ENCODE measurements at regions not wholly inside any gene's neighbourhood (a gene's known extent, or its start where the extent isn't known, plus 50 kb on each side); places are given as distances from the start of the nearest gene placed in this dataset.

DNA sequence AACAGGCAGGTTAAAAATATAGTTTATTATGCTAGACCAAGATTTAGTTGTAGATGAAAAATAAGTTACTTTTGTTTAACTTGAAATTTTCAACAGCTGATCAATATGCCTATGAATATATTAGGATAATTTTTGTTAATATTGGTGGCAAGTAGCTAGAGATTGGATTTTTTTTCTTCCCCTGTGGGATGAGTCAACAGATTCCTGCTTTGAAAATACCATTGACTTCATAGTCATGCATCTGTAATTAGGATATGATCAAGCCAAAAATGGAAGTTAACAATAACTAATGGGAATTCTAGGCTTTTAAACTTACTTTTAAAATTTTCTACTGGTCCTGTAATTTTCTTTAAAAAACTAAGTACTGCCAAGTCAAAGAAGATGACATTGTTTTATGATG lies 211.7 kb downstream of the ZIC1 start:
- no peak overlapping the region for H3K4me3 ChIP-seq (replicated peaks; ENCODE audit: insufficient read depth, low read length)
- TF ChIP-seq, protein P1, sequence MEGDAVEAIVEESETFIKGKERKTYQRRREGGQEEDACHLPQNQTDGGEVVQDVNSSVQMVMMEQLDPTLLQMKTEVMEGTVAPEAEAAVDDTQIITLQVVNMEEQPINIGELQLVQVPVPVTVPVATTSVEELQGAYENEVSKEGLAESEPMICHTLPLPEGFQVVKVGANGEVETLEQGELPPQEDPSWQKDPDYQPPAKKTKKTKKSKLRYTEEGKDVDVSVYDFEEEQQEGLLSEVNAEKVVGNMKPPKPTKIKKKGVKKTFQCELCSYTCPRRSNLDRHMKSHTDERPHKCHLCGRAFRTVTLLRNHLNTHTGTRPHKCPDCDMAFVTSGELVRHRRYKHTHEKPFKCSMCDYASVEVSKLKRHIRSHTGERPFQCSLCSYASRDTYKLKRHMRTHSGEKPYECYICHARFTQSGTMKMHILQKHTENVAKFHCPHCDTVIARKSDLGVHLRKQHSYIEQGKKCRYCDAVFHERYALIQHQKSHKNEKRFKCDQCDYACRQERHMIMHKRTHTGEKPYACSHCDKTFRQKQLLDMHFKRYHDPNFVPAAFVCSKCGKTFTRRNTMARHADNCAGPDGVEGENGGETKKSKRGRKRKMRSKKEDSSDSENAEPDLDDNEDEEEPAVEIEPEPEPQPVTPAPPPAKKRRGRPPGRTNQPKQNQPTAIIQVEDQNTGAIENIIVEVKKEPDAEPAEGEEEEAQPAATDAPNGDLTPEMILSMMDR (IDR thresholded peaks at IDR 0.05; ENCODE audit: insufficient read depth, low read length), result no peak
- TF ChIP-seq, protein P2, sequence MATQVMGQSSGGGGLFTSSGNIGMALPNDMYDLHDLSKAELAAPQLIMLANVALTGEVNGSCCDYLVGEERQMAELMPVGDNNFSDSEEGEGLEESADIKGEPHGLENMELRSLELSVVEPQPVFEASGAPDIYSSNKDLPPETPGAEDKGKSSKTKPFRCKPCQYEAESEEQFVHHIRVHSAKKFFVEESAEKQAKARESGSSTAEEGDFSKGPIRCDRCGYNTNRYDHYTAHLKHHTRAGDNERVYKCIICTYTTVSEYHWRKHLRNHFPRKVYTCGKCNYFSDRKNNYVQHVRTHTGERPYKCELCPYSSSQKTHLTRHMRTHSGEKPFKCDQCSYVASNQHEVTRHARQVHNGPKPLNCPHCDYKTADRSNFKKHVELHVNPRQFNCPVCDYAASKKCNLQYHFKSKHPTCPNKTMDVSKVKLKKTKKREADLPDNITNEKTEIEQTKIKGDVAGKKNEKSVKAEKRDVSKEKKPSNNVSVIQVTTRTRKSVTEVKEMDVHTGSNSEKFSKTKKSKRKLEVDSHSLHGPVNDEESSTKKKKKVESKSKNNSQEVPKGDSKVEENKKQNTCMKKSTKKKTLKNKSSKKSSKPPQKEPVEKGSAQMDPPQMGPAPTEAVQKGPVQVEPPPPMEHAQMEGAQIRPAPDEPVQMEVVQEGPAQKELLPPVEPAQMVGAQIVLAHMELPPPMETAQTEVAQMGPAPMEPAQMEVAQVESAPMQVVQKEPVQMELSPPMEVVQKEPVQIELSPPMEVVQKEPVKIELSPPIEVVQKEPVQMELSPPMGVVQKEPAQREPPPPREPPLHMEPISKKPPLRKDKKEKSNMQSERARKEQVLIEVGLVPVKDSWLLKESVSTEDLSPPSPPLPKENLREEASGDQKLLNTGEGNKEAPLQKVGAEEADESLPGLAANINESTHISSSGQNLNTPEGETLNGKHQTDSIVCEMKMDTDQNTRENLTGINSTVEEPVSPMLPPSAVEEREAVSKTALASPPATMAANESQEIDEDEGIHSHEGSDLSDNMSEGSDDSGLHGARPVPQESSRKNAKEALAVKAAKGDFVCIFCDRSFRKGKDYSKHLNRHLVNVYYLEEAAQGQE (IDR thresholded peaks at IDR 0.05; ENCODE audit: insufficient replicate concordance, low read depth), result no peak
- TF ChIP-seq POLR2AphosphoS5 (IDR thresholded peaks at IDR 0.05; ENCODE audit: low read depth) (no peak), GABPA (IDR thresholded peaks at IDR 0.05; ENCODE audit: low read depth) (no peak), SPI1 (IDR thresholded peaks at IDR 0.05; ENCODE audit: borderline replicate concordance, low read depth) (no peak)
- H3K27me3 ChIP-seq (ENCODE audit: insufficient read depth, poor library complexity, severe bottlenecking), result no peaks in the 10 kb centered on the region
- H3K27ac ChIP-seq (replicated peaks), result no peak overlapping the region
- no peak for DNase-seq (ENCODE audit: low read depth in 1 of 2, low spot score in 1 of 2)

DNA sequence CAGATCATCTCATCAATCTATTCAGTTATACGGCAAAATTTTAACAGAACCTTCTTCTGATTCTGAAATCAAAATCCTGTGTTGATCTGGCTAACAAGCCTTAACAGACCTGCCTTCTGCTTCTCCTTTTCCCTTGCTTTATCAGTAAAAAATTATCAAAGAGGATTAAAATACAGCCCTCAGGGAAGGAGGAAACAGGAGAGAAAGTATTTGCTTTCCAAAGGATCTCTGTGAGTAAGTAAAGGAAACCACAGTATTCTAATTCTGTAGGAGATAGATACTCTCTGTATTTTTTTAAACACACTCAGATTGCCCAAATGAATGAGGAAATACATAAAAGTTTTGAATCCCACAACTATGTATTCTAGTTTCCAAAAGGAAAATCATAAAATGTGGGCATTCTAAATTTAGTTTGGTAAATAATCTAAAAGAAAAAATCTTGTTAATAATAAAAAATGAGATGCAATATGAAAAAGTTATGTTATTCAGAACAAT lies 221.8 kb downstream of the ZIC1 start:
- Histone ChIP-seq H3K27me3 (ENCODE audit: insufficient read depth, poor library complexity, severe bottlenecking) (no peaks in the 10 kb centered on the region), H3K27ac (replicated peaks) (no peak overlapping the region), H3K4me3 (replicated peaks; ENCODE audit: insufficient read depth, low read length) (no peak overlapping the region)
- TF ChIP-seq POLR2AphosphoS5 (IDR thresholded peaks at IDR 0.05; ENCODE audit: low read depth) (no peak), SPI1 (IDR thresholded peaks at IDR 0.05; ENCODE audit: borderline replicate concordance, low read depth) (no peak), GABPA (IDR thresholded peaks at IDR 0.05; ENCODE audit: low read depth) (no peak)
- TF ChIP-seq, protein P1 (IDR thresholded peaks at IDR 0.05; ENCODE audit: insufficient read depth, low read length), result no peak
- TF ChIP-seq, protein P2 (IDR thresholded peaks at IDR 0.05; ENCODE audit: insufficient replicate concordance, low read depth), result no peak
- no peak for DNase-seq (ENCODE audit: low read depth in 1 of 2, low spot score in 1 of 2)

DNA sequence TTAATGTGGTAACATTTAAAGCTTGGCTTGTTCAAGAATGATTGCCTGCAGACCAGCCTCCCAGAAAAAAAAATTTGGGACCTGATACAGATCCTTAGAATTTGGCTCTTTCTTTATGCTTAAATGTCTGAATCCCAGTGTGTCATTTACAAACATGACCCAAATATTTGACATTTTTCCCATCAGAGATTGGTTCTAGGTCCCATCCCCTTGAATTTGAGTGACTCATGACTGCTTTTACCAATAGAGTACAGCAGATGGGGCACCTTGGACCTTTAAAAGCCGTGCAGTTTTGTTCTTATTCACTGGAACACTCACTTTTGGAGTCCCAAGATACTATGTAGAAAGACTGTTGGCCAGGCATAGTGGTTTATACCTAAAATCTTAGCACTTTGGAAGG lies 231.6 kb downstream of the ZIC1 start:
- Histone ChIP-seq H3K4me3 (replicated peaks; ENCODE audit: insufficient read depth, low read length) (no peak overlapping the region), H3K27me3 (ENCODE audit: insufficient read depth, poor library complexity, severe bottlenecking) (no peaks in the 10 kb centered on the region), H3K27ac (replicated peaks) (no peak overlapping the region)
- TF ChIP-seq, protein P1 (IDR thresholded peaks at IDR 0.05; ENCODE audit: insufficient read depth, low read length), result no peak
- no peak for TF ChIP-seq SPI1 (IDR thresholded peaks at IDR 0.05; ENCODE audit: borderline replicate concordance, low read depth)
- TF ChIP-seq, protein P2 (IDR thresholded peaks at IDR 0.05; ENCODE audit: insufficient replicate concordance, low read depth), result no peak
- TF ChIP-seq POLR2AphosphoS5 (IDR thresholded peaks at IDR 0.05; ENCODE audit: low read depth), result no peak
- TF ChIP-seq GABPA (IDR thresholded peaks at IDR 0.05; ENCODE audit: low read depth), result no peak
- DNase-seq (ENCODE audit: low read depth in 1 of 2, low spot score in 1 of 2), result no peak

Measured in HL-60 (cell line).